IPS-18a (cell line): ENCODE measurements at regions not wholly inside any gene's neighbourhood (a gene's known extent, or its start where the extent isn't known, plus 50 kb on each side); places are given as distances from the start of the nearest gene placed in this dataset.
"Not testable (repeated sequence)": the region's sequence is repeated elsewhere in the genome, so short reads cannot be mapped to it uniquely, and the experiment has no call there.

Experiments
- H3K27ac ChIP-seq: one replicate; pipeline ENCODE4 v1.5.1; 2013; ENCODE audit warnings: low read length
- H3K27me3 ChIP-seq: one replicate; pipeline ENCODE4 v1.6.1; 2013; ENCODE audit warnings: mild to moderate bottlenecking, low read length; ENCODE audit not compliant: control insufficient read depth, insufficient read depth
- H3K36me3 ChIP-seq: one replicate; pipeline ENCODE4 v1.6.1; 2013; ENCODE audit warnings: low read depth, low read length; ENCODE audit not compliant: control insufficient read depth
- H3K4me1 ChIP-seq: one replicate; pipeline ENCODE4 v1.6.1; 2013; ENCODE audit warnings: low read depth, low read length; ENCODE audit not compliant: control insufficient read depth
- H3K4me3 ChIP-seq: one replicate; pipeline ENCODE4 v1.5.1; 2013; ENCODE audit warnings: low read length
- H3K9ac ChIP-seq: one replicate; pipeline ENCODE4 v1.6.1; 2013; ENCODE audit warnings: mild to moderate bottlenecking, low read length, moderate library complexity
- H3K9me3 ChIP-seq: one replicate; pipeline ENCODE4 v1.6.1; 2013; ENCODE audit warnings: low read depth, low read length; ENCODE audit not compliant: control insufficient read depth

GRCh38 chr21:36615274-36615964, 83.5 kb upstream of the SIM2 start:
- Histone ChIP-seq H3K36me3 (no peaks in the 10 kb centered on the region), H3K9ac (no peak overlapping the region)

GRCh38 chr21:36616773-36617172, 82.1 kb upstream of the SIM2 start:
- not testable (repeated sequence) for H3K9ac ChIP-seq, H3K27me3 ChIP-seq, H3K27ac ChIP-seq, H3K36me3 ChIP-seq, H3K4me3 ChIP-seq, H3K4me1 ChIP-seq, H3K9me3 ChIP-seq

More at GRCh38 chr21:36615274-36615964, 83.5 kb upstream of the SIM2 start:
- Histone ChIP-seq H3K9me3 (peaks cover 9% of the 10 kb centered on the region), H3K27ac (no peak overlapping the region), H3K27me3 (no peaks in the 10 kb centered on the region), H3K4me3 (no peak overlapping the region), H3K4me1 (no peaks in the 10 kb centered on the region)

GRCh38 chr21:36621794-36622193, 77.1 kb upstream of the SIM2 start:
- not testable (repeated sequence) for H3K36me3 ChIP-seq, H3K9ac ChIP-seq

GRCh38 chr21:36624105-36624504, 74.8 kb upstream of the SIM2 start:
- Histone ChIP-seq H3K9me3 (no peaks in the 10 kb centered on the region), H3K36me3 (no peaks in the 10 kb centered on the region), H3K27me3 (no peaks in the 10 kb centered on the region), H3K4me3 (no peak overlapping the region), H3K27ac (no peak overlapping the region), H3K9ac (no peak overlapping the region), H3K4me1 (no peaks in the 10 kb centered on the region)

More at GRCh38 chr21:36621794-36622193, 77.1 kb upstream of the SIM2 start:
- not testable (repeated sequence) for H3K27ac ChIP-seq, H3K27me3 ChIP-seq, H3K4me1 ChIP-seq, H3K4me3 ChIP-seq, H3K9me3 ChIP-seq

GRCh38 chr21:36626791-36627190, 72.1 kb upstream of the SIM2 start:
- Histone ChIP-seq H3K4me1 (no peaks in the 10 kb centered on the region), H3K36me3 (no peaks in the 10 kb centered on the region), H3K9me3 (no peaks in the 10 kb centered on the region), H3K4me3 (no peak overlapping the region), H3K27ac (no peak overlapping the region), H3K27me3 (peaks cover 5% of the 10 kb centered on the region), H3K9ac (no peak overlapping the region)

- Histone ChIP-seq H3K27ac (no peak overlapping the region), H3K36me3 (no peaks in the 10 kb centered on the region), H3K4me1 (no peaks in the 10 kb centered on the region), H3K9ac (no peak overlapping the region), H3K4me3 (no peak overlapping the region), H3K9me3 (no peaks in the 10 kb centered on the region), H3K27me3 (peaks cover 5% of the 10 kb centered on the region)
Observed at GRCh38 chr21:36627242-36627641, 71.7 kb upstream of the SIM2 start.

GRCh38 chr21:36628106-36628505, 70.8 kb upstream of the SIM2 start:
- H3K4me3 ChIP-seq: no peak overlapping the region
- peaks cover 5% of the 10 kb centered on the region for H3K27me3 ChIP-seq
- no peak overlapping the region for H3K9ac ChIP-seq
- H3K9me3 ChIP-seq: no peaks in the 10 kb centered on the region
- no peaks in the 10 kb centered on the region for H3K36me3 ChIP-seq
- H3K4me1 ChIP-seq: no peaks in the 10 kb centered on the region
- no peak overlapping the region for H3K27ac ChIP-seq

- Histone ChIP-seq H3K36me3 (no peaks in the 10 kb centered on the region), H3K9ac (no peak overlapping the region), H3K27ac (no peak overlapping the region), H3K27me3 (peaks cover 5% of the 10 kb centered on the region), H3K4me3 (no peak overlapping the region), H3K9me3 (no peaks in the 10 kb centered on the region), H3K4me1 (no peaks in the 10 kb centered on the region)
Observed at GRCh38 chr21:36628761-36629460, 70.0 kb upstream of the SIM2 start.

- Histone ChIP-seq H3K4me1 (no peaks in the 10 kb centered on the region), H3K36me3 (no peaks in the 10 kb centered on the region), H3K27me3 (peaks cover 5% of the 10 kb centered on the region), H3K27ac (no peak overlapping the region), H3K4me3 (no peak overlapping the region), H3K9ac (no peak overlapping the region), H3K9me3 (no peaks in the 10 kb centered on the region)
Observed at GRCh38 chr21:36630485-36631206, 68.3 kb upstream of the SIM2 start.

- Histone ChIP-seq H3K9ac (no peak overlapping the region), H3K4me3 (no peak overlapping the region), H3K27me3 (no peaks in the 10 kb centered on the region), H3K36me3 (no peaks in the 10 kb centered on the region), H3K9me3 (no peaks in the 10 kb centered on the region), H3K27ac (no peak overlapping the region), H3K4me1 (no peaks in the 10 kb centered on the region)
Observed at GRCh38 chr21:36636016-36636415, 62.9 kb upstream of the SIM2 start.

GRCh38 chr21:36636439-36636838, 62.5 kb upstream of the SIM2 start:
- Histone ChIP-seq H3K9ac (no peak overlapping the region), H3K36me3 (no peaks in the 10 kb centered on the region), H3K27ac (no peak overlapping the region), H3K4me3 (no peak overlapping the region), H3K27me3 (no peaks in the 10 kb centered on the region), H3K4me1 (no peaks in the 10 kb centered on the region), H3K9me3 (no peaks in the 10 kb centered on the region)
